Adrenal gland (tissue), 9 donors: ENCODE measurements at regions not wholly inside any gene's neighbourhood (a gene's known extent, or its start where the extent isn't known, plus 50 kb on each side); places are given as distances from the start of the nearest gene placed in this dataset.
A peak's percentile ranks its signal among the peaks of the same experiment; 100 is the strongest.
"Not testable (repeated sequence)": the region's sequence is repeated elsewhere in the genome, so short reads cannot be mapped to it uniquely, and the experiment has no call there.

Experiments used
- DNase-seq, 7 donors: peaks; one replicate each; pipeline ENCODE4 v3.0.0-alpha.2; 2019 to 2020
- H3K27ac ChIP-seq, 5 donors: fragments of 200-600 bp; sonication (generic) in 4 of 5; 1 replicate in 3 of 5; 2 replicates in 2 of 5; pipeline versions ENCODE4 v1.5.1 to v1.8.0; 2016 to 2020; ENCODE audit warnings: mild to moderate bottlenecking in 1 of 5
- H3K27me3 ChIP-seq: fragments of 200-600 bp; 2 replicates; pipeline ENCODE4 v1.8.0; 2021
- H3K36me3 ChIP-seq, 2 donors: fragments of 200-600 bp; replicated peaks in 1 of 2; 1 replicate in 1 of 2; 2 replicates in 1 of 2; pipeline versions ENCODE4 v1.5.1 to v1.8.0; 2018 to 2022
- H3K4me1 ChIP-seq, 2 donors: fragments of 200-600 bp; replicated peaks in 1 of 2; 1 replicate in 1 of 2; 2 replicates in 1 of 2; pipeline versions ENCODE4 v1.5.1 to v1.8.0; 2018 to 2021
- H3K4me3 ChIP-seq, 4 donors: fragments of 200-600 bp; sonication (generic) in 3 of 4; one replicate each; pipeline ENCODE4 v1.5.1; 2016 to 2018
- H3K9me3 ChIP-seq, 3 donors: fragments of 200-600 bp; sonication (generic) in 1 of 3; replicated peaks in 1 of 3; 1 replicate in 2 of 3; 2 replicates in 1 of 3; pipeline versions ENCODE4 v1.5.1 to v1.8.0; 2016 to 2021
- CTCF ChIP-seq, 6 experiments: fragments of 450-650 bp in 4 of 6; fragments of 200-600 bp in 2 of 6; sonication (generic) in 1 of 6; IDR thresholded peaks; 1 replicate in 5 of 6; 2 replicates in 1 of 6; pipeline versions ENCODE4 v1.5.1 to v1.8.0; 2016 to 2021; ENCODE audit warnings: antibody characterized with exemption in 6 of 6, mild to moderate bottlenecking in 2 of 6, moderate library complexity in 1 of 6
- POLR2A ChIP-seq, 2 donors: fragments of 450-650 bp; IDR thresholded peaks; one replicate each; pipeline ENCODE4 v1.6.1; 2017; ENCODE audit warnings: antibody characterized with exemption in 2 of 2, mild to moderate bottlenecking in 2 of 2, moderate library complexity in 1 of 2
- WGBS, 4 donors: extraction: QIAGEN DNeasy Blood & Tissue Kit in 2 of 4; methylation state at CpG; one replicate each; pipeline versions ENCODE4 v1.1.5 to v1.1.7; 2013 to 2017; 5-methylcytosine and 5-hydroxymethylcytosine counted together
- intact Hi-C, 2 donors: fragments of 100-400 bp; cut with DNase I; formaldehyde crosslinking; loops; one replicate each; pipeline versions ENCODE4 v1.14.1 to v1.15.0; 2022 to 2023
- donor health status: healthy with polysubstance abuse.
- donor health status: Bipolar disorder and iron deficiency.
- donor health status: DM: yes; HTN: yes; CAD: no.
- donor health status: DM: no; HTN: no; CAD: no.
- donor health status: DM: no; HTN: no; CAD: no.

- WGBS, 4 donors = 26 to 55% (median 40%) methylated on average over 2 of the region's 2 CpGs
- Histone ChIP-seq H3K27me3 (no peaks in the 10 kb centered on the region), H3K27ac (no peak overlapping the region), H3K4me1 (no peaks in the 10 kb centered on the region), H3K4me3 (no peak overlapping the region), H3K36me3 (no peaks in the 10 kb centered on the region), H3K9me3 (no peaks in the 10 kb centered on the region)
- TF ChIP-seq CTCF (IDR thresholded peaks at IDR 0.05) = no peak
- no peak for TF ChIP-seq POLR2A (IDR thresholded peaks at IDR 0.05)
- DNase-seq = no peak
- intact Hi-C loops = no loop called here
Measured at GRCh38 chr7:79761876-79762429, 308.5 kb upstream of the MAGI2 start.

GRCh38 chr7:79750941-79751340 is 297.5 kb upstream of the MAGI2 start:
- H3K27me3 ChIP-seq, H3K4me1 ChIP-seq, H3K4me3 ChIP-seq, H3K36me3 ChIP-seq, H3K9me3 ChIP-seq, intact Hi-C loops, H3K27ac ChIP-seq, DNase-seq: not testable (repeated sequence)
- 93 to 96% (median 94%) methylated on average over 8 of the region's 8 CpGs for WGBS, 4 donors

GRCh38 chr7:79749856-79750255 is 296.4 kb upstream of the MAGI2 start:
- H3K36me3 ChIP-seq = no peaks in the 10 kb centered on the region
- intact Hi-C loops = no loop called here
- H3K4me1 ChIP-seq = no peaks in the 10 kb centered on the region
- H3K4me3 ChIP-seq = no peak overlapping the region
- H3K9me3 ChIP-seq = peaks cover 0 to 9% (median 0%) of the 10 kb centered on the region in 3 donors
- no peak overlapping the region for H3K27ac ChIP-seq
- no peaks in the 10 kb centered on the region for H3K27me3 ChIP-seq
- DNase-seq = no peak
- no peak for TF ChIP-seq CTCF (IDR thresholded peaks at IDR 0.05)
- TF ChIP-seq POLR2A (IDR thresholded peaks at IDR 0.05) = no peak

- H3K27me3 ChIP-seq = no peaks in the 10 kb centered on the region
- 31 to 58% (median 44%) methylated on average over 3 of the region's 3 CpGs for whole genome bisulfite sequencing, 4 donors
- H3K9me3 ChIP-seq = peaks cover 0 to 9% (median 0%) of the 10 kb centered on the region in 3 donors
- no peak overlapping the region for H3K4me3 ChIP-seq
- no peaks in the 10 kb centered on the region for H3K36me3 ChIP-seq
- intact Hi-C loops = no loop called here
- no peak overlapping the region for H3K27ac ChIP-seq
- no peaks in the 10 kb centered on the region for H3K4me1 ChIP-seq
- DNase-seq = no peak
- TF ChIP-seq POLR2A (IDR thresholded peaks at IDR 0.05) (no peak), CTCF (IDR thresholded peaks at IDR 0.05) (peak in 5 of 6 experiments; percentile 21 to 44 (median 41))
Measured at GRCh38 chr7:79741684-79742083, 288.2 kb upstream of the MAGI2 start.

- Histone ChIP-seq H3K4me1 (no peaks in the 10 kb centered on the region), H3K4me3 (no peak overlapping the region), H3K36me3 (no peaks in the 10 kb centered on the region), H3K9me3 (no peaks in the 10 kb centered on the region), H3K27ac (no peak overlapping the region), H3K27me3 (no peaks in the 10 kb centered on the region)
- WGBS, 4 donors = 93 to 97% (median 93%) methylated on average over 11 to 22 of the region's 22 CpGs
- no peak for TF ChIP-seq POLR2A (IDR thresholded peaks at IDR 0.05)
- no peak for TF ChIP-seq CTCF (IDR thresholded peaks at IDR 0.05)
- intact Hi-C loops = no loop called here
- DNase-seq = no peak
Measured at GRCh38 chr7:79740076-79740475, 286.6 kb upstream of the MAGI2 start.

- intact Hi-C loops, DNase-seq, H3K27ac ChIP-seq, H3K36me3 ChIP-seq, H3K9me3 ChIP-seq, H3K4me3 ChIP-seq, H3K27me3 ChIP-seq, H3K4me1 ChIP-seq: not testable (repeated sequence)
- WGBS, 4 donors = 93 to 96% (median 95%) methylated on average over 11 to 44 of the region's 44 CpGs
Measured at GRCh38 chr7:79739036-79739709, 285.7 kb upstream of the MAGI2 start.
